H1 (cell line): ENCODE measurements at regions not wholly inside any gene's neighbourhood (a gene's known extent, or its start where the extent isn't known, plus 50 kb on each side); places are given as distances from the start of the nearest gene placed in this dataset.

Source experiments
- CTCF ChIA-PET: fragments of 300-600 bp; sonication (Branson Sonifier 250); formaldehyde crosslinking; loops from one replicate; lab custom pipeline; 2021; ENCODE audit not compliant: partially characterized antibody; lab: Charles Lee
- POLR2A ChIA-PET: fragments of 300-600 bp; sonication (Branson Sonifier 250); formaldehyde crosslinking; loops from one replicate; lab custom pipeline; 2021; ENCODE audit warnings: inconsistent platforms; ENCODE audit not compliant: partially characterized antibody; lab: Charles Lee
- DNase-seq, 2 experiments: peaks; one replicate each; pipeline versions ENCODE4 v3.0.0 to v3.0.0-alpha.2; 2010 to 2022; ENCODE audit warnings: low spot score in 2 of 2, low read depth in 1 of 2, mixed read lengths in 1 of 2
- FAIRE-seq: peaks from 2 replicates; lab custom pipeline; 2011; peaks lifted over from hg19 to GRCh38; lab: Jason Lieb, UNC
- H2AFZ ChIP-seq: 2 replicates; pipeline ENCODE4 v1.8.1; 2012; ENCODE audit warnings: low read length, inconsistent platforms
- H2AK5ac ChIP-seq: 2 replicates; pipeline ENCODE4 v1.6.1; 2013; ENCODE audit warnings: low read depth, low read length
- H2BK120ac ChIP-seq: replicated peaks from 2 replicates; pipeline ENCODE3; 2013; ENCODE audit warnings: low read depth, low read length, inconsistent platforms
- H2BK12ac ChIP-seq: 2 replicates; pipeline ENCODE4 v1.6.1; 2013; ENCODE audit warnings: low read depth, low read length
- H2BK15ac ChIP-seq: 2 replicates; pipeline ENCODE4 v1.6.1; 2013; ENCODE audit warnings: low read length
- H2BK20ac ChIP-seq: 2 replicates; pipeline ENCODE4 v1.6.1; 2013; ENCODE audit warnings: low read length
- H2BK5ac ChIP-seq: 2 replicates; pipeline ENCODE4 v1.6.1; 2013; ENCODE audit warnings: low read depth, low read length
- H3K14ac ChIP-seq: 2 replicates; pipeline ENCODE4 v1.6.1; 2013; ENCODE audit warnings: inconsistent platforms; ENCODE audit not compliant: insufficient read length
- H3K18ac ChIP-seq: 2 replicates; pipeline ENCODE4 v1.6.1; 2013; ENCODE audit warnings: low read length; ENCODE audit errors: extremely low read depth
- H3K23ac ChIP-seq: 2 replicates; pipeline ENCODE4 v1.6.1; 2013; ENCODE audit warnings: inconsistent platforms; ENCODE audit not compliant: insufficient read length
- H3K23me2 ChIP-seq: 2 replicates; pipeline ENCODE4 v1.6.1; 2013; ENCODE audit warnings: low read depth, low read length
- H3K27ac ChIP-seq: 2 replicates; pipeline ENCODE4 v1.6.1; 2011; ENCODE audit warnings: low read depth, low read length, inconsistent platforms
- H3K27me3 ChIP-seq, 4 experiments: replicated peaks in 1 of 4; 1 replicate in 1 of 4; 2 replicates in 3 of 4; pipeline versions ENCODE4 v1.6.1 to v1.8.1; 2011 to 2013; ENCODE audit warnings: low read length in 3 of 4, mild to moderate bottlenecking in 3 of 4, inconsistent platforms in 2 of 4, mixed read lengths in 2 of 4, moderate library complexity in 1 of 4; ENCODE audit not compliant: control insufficient read depth in 3 of 4, insufficient read depth in 3 of 4; ENCODE audit errors: extremely low read depth in 1 of 4
- H3K36me3 ChIP-seq, 4 experiments: 2 replicates each; pipeline versions ENCODE4 v1.6.1 to v1.8.1; 2011 to 2013; ENCODE audit warnings: mild to moderate bottlenecking in 4 of 4, low read length in 3 of 4, moderate library complexity in 2 of 4, control low read depth in 1 of 4, inconsistent platforms in 1 of 4; ENCODE audit not compliant: insufficient read depth in 4 of 4, control insufficient read depth in 2 of 4
- H3K4ac ChIP-seq: replicated peaks from 2 replicates; pipeline ENCODE3; 2013; ENCODE audit warnings: low read length, low read depth, mixed read lengths, inconsistent platforms; ENCODE audit not compliant: insufficient read length
- H3K4me1 ChIP-seq, 4 experiments: replicated peaks in 1 of 4; 1 replicate in 1 of 4; 2 replicates in 3 of 4; pipeline versions ENCODE4 v1.6.1 to v1.8.1; 2011 to 2013; ENCODE audit warnings: low read length in 3 of 4, inconsistent platforms in 2 of 4, mixed read lengths in 1 of 4; ENCODE audit not compliant: insufficient read depth in 4 of 4, control insufficient read depth in 3 of 4
- H3K4me2 ChIP-seq, 2 experiments: 2 replicates each; pipeline versions ENCODE4 v1.6.1 to v1.8.1; 2011 to 2013; ENCODE audit warnings: low read depth in 2 of 2, low read length in 2 of 2, control low read depth in 1 of 2, inconsistent platforms in 1 of 2, mild to moderate bottlenecking in 1 of 2; ENCODE audit not compliant: insufficient read depth in 1 of 2
- H3K4me3 ChIP-seq, 4 experiments: fragments of 200-600, 300-600 bp in 1 of 4; sonication (generic), shearing (Covaris generic), sonication (Bioruptor Twin) in 1 of 4; 2 replicates each; pipeline versions ENCODE4 v1.5.1 to v1.8.1; 2011 to 2016; ENCODE audit warnings: low read length in 4 of 4, low read depth in 3 of 4, control low read depth in 2 of 4, inconsistent platforms in 2 of 4, mild to moderate bottlenecking in 2 of 4, mixed read lengths in 1 of 4, moderate library complexity in 1 of 4; ENCODE audit not compliant: insufficient read depth in 2 of 4; ENCODE audit errors: extremely low read depth in 1 of 4
- H3K56ac ChIP-seq: replicated peaks from 2 replicates; pipeline ENCODE3; 2013; ENCODE audit warnings: low read depth, mild to moderate bottlenecking, mixed read lengths, low read length, inconsistent platforms; ENCODE audit not compliant: insufficient read length
- H3K79me1 ChIP-seq: 2 replicates; pipeline ENCODE4 v1.6.1; 2013; ENCODE audit warnings: low read depth, low read length, control low read depth
- H3K79me2 ChIP-seq, 2 experiments: 2 replicates each; pipeline versions ENCODE4 v1.6.1 to v1.8.1; 2012 to 2013; ENCODE audit warnings: low read length in 2 of 2, mild to moderate bottlenecking in 2 of 2, inconsistent platforms in 1 of 2; ENCODE audit not compliant: insufficient read depth in 2 of 2, control insufficient read depth in 1 of 2
- H3K9ac ChIP-seq, 4 experiments: replicated peaks in 1 of 4; 1 replicate in 1 of 4; 2 replicates in 3 of 4; pipeline versions ENCODE4 v1.6.1 to v1.8.1; 2011 to 2013; ENCODE audit warnings: low read depth in 3 of 4, low read length in 3 of 4, control low read depth in 2 of 4, mild to moderate bottlenecking in 2 of 4, moderate library complexity in 2 of 4, inconsistent platforms in 1 of 4; ENCODE audit errors: extremely low read depth in 1 of 4
- H3K9me3 ChIP-seq, 2 experiments: 2 replicates each; pipeline versions ENCODE4 v1.6.1 to v1.8.1; 2012 to 2013; ENCODE audit warnings: mild to moderate bottlenecking in 2 of 2, moderate library complexity in 2 of 2, control low read depth in 1 of 2, inconsistent platforms in 1 of 2, low read depth in 1 of 2, low read length in 1 of 2, mixed read lengths in 1 of 2; ENCODE audit not compliant: insufficient read depth in 2 of 2
- H4K20me1 ChIP-seq, 2 experiments: replicated peaks in 1 of 2; 2 replicates each; pipeline versions ENCODE3 to v1.8.1; 2011 to 2013; ENCODE audit warnings: inconsistent platforms in 2 of 2, low read length in 2 of 2, mild to moderate bottlenecking in 1 of 2; ENCODE audit not compliant: insufficient read depth in 2 of 2, control insufficient read depth in 1 of 2
- H4K5ac ChIP-seq: 2 replicates; pipeline ENCODE4 v1.6.1; 2013; ENCODE audit warnings: low read length, low read depth, mixed read lengths, inconsistent platforms; ENCODE audit not compliant: insufficient read length
- H4K8ac ChIP-seq: 2 replicates; pipeline ENCODE4 v1.8.0; 2013; ENCODE audit warnings: mild to moderate bottlenecking, moderate library complexity, low read length, inconsistent platforms; ENCODE audit not compliant: insufficient read depth; ENCODE audit errors: extremely low read depth
- H4K91ac ChIP-seq: replicated peaks from 2 replicates; pipeline ENCODE3; 2013; ENCODE audit warnings: low read length, mixed read lengths, inconsistent platforms; ENCODE audit not compliant: insufficient read length
- WGBS, 2 experiments: shearing (Covaris generic) in 1 of 2; methylation state at CpG; one replicate each; pipeline versions ENCODE4 v1.1.6 to v1.1.7; 2013 to 2015; ENCODE audit warnings: low lambda C conversion rate in 2 of 2, mixed read lengths in 2 of 2, inconsistent platforms in 1 of 2, low coverage in 1 of 2, missing lambda C conversion rate in 1 of 2; ENCODE audit not compliant: insufficient replicate concordance in 2 of 2, insufficient coverage in 1 of 2, insufficient read length in 1 of 2; ENCODE audit errors: extremely low coverage in 1 of 2, missing lambda C conversion rate in 1 of 2; 5-methylcytosine and 5-hydroxymethylcytosine counted together

GRCh38 chr3:43215663-43216275 lies 70.6 kb upstream of the SNRK start:
- H2BK120ac ChIP-seq, result no peak overlapping the region
- no peak overlapping the region for H2BK5ac ChIP-seq
- CTCF ChIA-PET, result interaction anchor here (1.0 to 1.6 kb wide), 4 partner anchors 9 to 423 kb away, joined by 3 read pairs; no protein-coding TSS in a partner anchor
- H3K4me3 ChIP-seq, result no peak overlapping the region
- H2AFZ ChIP-seq, result no peak overlapping the region
- H3K14ac ChIP-seq, result no peak overlapping the region
- H3K23me2 ChIP-seq, result no peaks in the 10 kb centered on the region
- no peak overlapping the region for H2BK12ac ChIP-seq
- H4K5ac ChIP-seq, result no peak overlapping the region
- no peak overlapping the region for H3K4me2 ChIP-seq
- WGBS, 2 experiments, result 89% methylated on average over 3 of the region's 3 CpGs; no CpG with 5 or more reads in 1 of the 2 experiments
- no peak overlapping the region for H2BK20ac ChIP-seq
- no peak overlapping the region for H4K91ac ChIP-seq
- H3K23ac ChIP-seq, result no peak overlapping the region
- FAIRE-seq (no peak), DNase-seq (no peak)
- no peaks in the 10 kb centered on the region; a peak in 1 of 7 replicates for H3K27me3 ChIP-seq
- H3K9ac ChIP-seq, result no peak overlapping the region
- no peak overlapping the region for H4K8ac ChIP-seq
- no peaks in the 10 kb centered on the region for H3K79me1 ChIP-seq
- H3K4ac ChIP-seq, result no peak overlapping the region
- POLR2A ChIA-PET, result no interaction called here
- no peaks in the 10 kb centered on the region for H3K36me3 ChIP-seq
- H4K20me1 ChIP-seq, result no peaks in the 10 kb centered on the region
- no peaks in the 10 kb centered on the region; a peak in 1 of 4 replicates for H3K9me3 ChIP-seq
- H3K79me2 ChIP-seq, result no peaks in the 10 kb centered on the region
- no peak overlapping the region for H3K27ac ChIP-seq
- H3K4me1 ChIP-seq, result no peaks in the 10 kb centered on the region
- H2BK15ac ChIP-seq, result no peak overlapping the region
- H2AK5ac ChIP-seq, result no peak overlapping the region
- H3K18ac ChIP-seq, result no peak overlapping the region
- H3K56ac ChIP-seq, result no peak overlapping the region
